HFFc6 (cell line): ENCODE measurements at regions not wholly inside any gene's neighbourhood (a gene's known extent, or its start where the extent isn't known, plus 50 kb on each side); places are given as distances from the start of the nearest gene placed in this dataset.

Experiments used
- DNase-seq: peaks from one replicate; pipeline ENCODE4 v3.0.0-alpha.2; 2018
- H3K27ac Mint-ChIP-seq: 2 replicates; pipeline ENCODE4 v1.8.0; 2020; ENCODE audit warnings: mild to moderate bottlenecking, mixed read lengths
- H3K27me3 Mint-ChIP-seq: 2 replicates; pipeline ENCODE4 v1.8.0; 2021; ENCODE audit warnings: mild to moderate bottlenecking, moderate library complexity, mixed read lengths; ENCODE audit not compliant: insufficient read depth
- H3K36me3 Mint-ChIP-seq: 2 replicates; pipeline ENCODE4 v1.8.0; 2021; ENCODE audit warnings: low read depth, mixed read lengths
- H3K4me1 Mint-ChIP-seq: 2 replicates; pipeline ENCODE4 v1.8.0; 2020; ENCODE audit warnings: low read depth, mixed read lengths
- H3K4me3 Mint-ChIP-seq: 2 replicates; pipeline ENCODE4 v1.8.0; 2020; ENCODE audit warnings: mild to moderate bottlenecking, moderate library complexity, mixed read lengths
- H3K9me3 Mint-ChIP-seq: 2 replicates; pipeline ENCODE4 v1.8.0; 2020; ENCODE audit warnings: mild to moderate bottlenecking, mixed read lengths
- CTCF ChIP-seq: fragments of 200-600 bp; sonication (generic); IDR thresholded peaks from 2 replicates; pipeline ENCODE4 v1.5.0; 2021; ENCODE audit warnings: antibody characterized with exemption, mild to moderate bottlenecking

GRCh38 chr14:36065831-36066230 is 110.7 kb downstream of the PTCSC3 start:
- TF ChIP-seq CTCF: no peak
- H3K9me3 Mint-ChIP-seq: no peaks in the 10 kb centered on the region
- H3K4me3 Mint-ChIP-seq: no peak overlapping the region
- no peaks in the 10 kb centered on the region for H3K36me3 Mint-ChIP-seq
- peaks cover 10% of the 10 kb centered on the region for H3K4me1 Mint-ChIP-seq
- H3K27me3 Mint-ChIP-seq: peaks cover 5% of the 10 kb centered on the region; the same call in 1 of the 2 replicates
- DNase-seq: no peak
- no peak overlapping the region for H3K27ac Mint-ChIP-seq

- peaks cover 1% of the 10 kb centered on the region for H3K27me3 Mint-ChIP-seq
- no peak overlapping the region for H3K27ac Mint-ChIP-seq
- no peak overlapping the region for H3K4me3 Mint-ChIP-seq
- no peak for DNase-seq
- H3K9me3 Mint-ChIP-seq: no peaks in the 10 kb centered on the region
- no peaks in the 10 kb centered on the region for H3K4me1 Mint-ChIP-seq
- no peak for TF ChIP-seq CTCF
- no peaks in the 10 kb centered on the region for H3K36me3 Mint-ChIP-seq
These were observed 117.0 kb downstream of the PTCSC3 start for GRCh38 chr14:36059531-36059930.

GRCh38 chr14:36057452-36058116 is 118.9 kb downstream of the PTCSC3 start:
- H3K27ac Mint-ChIP-seq: no peak overlapping the region
- no peaks in the 10 kb centered on the region for H3K4me1 Mint-ChIP-seq
- H3K36me3 Mint-ChIP-seq: no peaks in the 10 kb centered on the region
- DNase-seq: no peak
- H3K4me3 Mint-ChIP-seq: no peak overlapping the region
- TF ChIP-seq CTCF: no peak
- H3K27me3 Mint-ChIP-seq: peaks cover 1% of the 10 kb centered on the region
- H3K9me3 Mint-ChIP-seq: no peaks in the 10 kb centered on the region

- no peaks in the 10 kb centered on the region for H3K9me3 Mint-ChIP-seq
- H3K27ac Mint-ChIP-seq: no peak overlapping the region
- no peaks in the 10 kb centered on the region for H3K36me3 Mint-ChIP-seq
- TF ChIP-seq CTCF: no peak
- H3K27me3 Mint-ChIP-seq: peaks cover 1% of the 10 kb centered on the region
- DNase-seq: no peak
- no peak overlapping the region for H3K4me3 Mint-ChIP-seq
- H3K4me1 Mint-ChIP-seq: no peaks in the 10 kb centered on the region
These were observed 119.7 kb downstream of the PTCSC3 start for GRCh38 chr14:36056845-36057244.

GRCh38 chr14:36055681-36056225 is 120.8 kb downstream of the PTCSC3 start:
- no peak for TF ChIP-seq CTCF
- Mint-ChIP-seq H3K4me1 (no peaks in the 10 kb centered on the region), H3K36me3 (no peaks in the 10 kb centered on the region), H3K9me3 (no peaks in the 10 kb centered on the region), H3K27me3 (peaks cover 1% of the 10 kb centered on the region), H3K4me3 (no peak overlapping the region), H3K27ac (no peak overlapping the region)
- DNase-seq: no peak

GRCh38 chr14:36055052-36055378 is 121.5 kb downstream of the PTCSC3 start:
- DNase-seq: no peak
- no peak overlapping the region for H3K4me3 Mint-ChIP-seq
- H3K4me1 Mint-ChIP-seq: no peaks in the 10 kb centered on the region
- no peaks in the 10 kb centered on the region for H3K36me3 Mint-ChIP-seq
- no peak for TF ChIP-seq CTCF
- peaks cover 1% of the 10 kb centered on the region for H3K27me3 Mint-ChIP-seq
- no peak overlapping the region for H3K27ac Mint-ChIP-seq
- no peaks in the 10 kb centered on the region for H3K9me3 Mint-ChIP-seq
